ENCODE measurements at regions not wholly inside any gene's neighbourhood (a gene's known extent, or its start where the extent isn't known, plus 50 kb on each side); places are given as distances from the start of the nearest gene placed in this dataset.
"Not testable (repeated sequence)": the region's sequence is repeated elsewhere in the genome, so short reads cannot be mapped to it uniquely, and the experiment has no call there.

- H3K4me1 Mint-ChIP-seq, result peaks cover 10% of the 10 kb centered on the region
- no peak overlapping the region for H3K4me3 Mint-ChIP-seq
- H3K27me3 Mint-ChIP-seq (ENCODE audit: low read depth), result peaks cover 20% of the 10 kb centered on the region
- peaks cover 3% of the 10 kb centered on the region for H3K9me3 Mint-ChIP-seq
- no peak for DNase-seq (ENCODE audit: low spot score in 2 of 2, unreplicated experiment in 2 of 2)
- H3K36me3 Mint-ChIP-seq, result no peaks in the 10 kb centered on the region
- H3K27ac Mint-ChIP-seq, result no peak overlapping the region
- no peak for TF ChIP-seq CTCF (IDR thresholded peaks at IDR 0.05; ENCODE audit: unreplicated experiment)
Measured at GRCh38 chr2:176935543-176936102, 277.0 kb upstream of the HNRNPA3 start.

GRCh38 chr2:176936410-176936809, 276.2 kb upstream of the HNRNPA3 start:
- peaks cover 10% of the 10 kb centered on the region for H3K4me1 Mint-ChIP-seq
- no peak for TF ChIP-seq CTCF (IDR thresholded peaks at IDR 0.05; ENCODE audit: unreplicated experiment)
- H3K27ac Mint-ChIP-seq, result no peak overlapping the region
- H3K36me3 Mint-ChIP-seq, result no peaks in the 10 kb centered on the region
- no peak for DNase-seq (ENCODE audit: low spot score in 2 of 2, unreplicated experiment in 2 of 2)
- peaks cover 26% of the 10 kb centered on the region for H3K27me3 Mint-ChIP-seq (ENCODE audit: low read depth)
- peaks cover 3% of the 10 kb centered on the region for H3K9me3 Mint-ChIP-seq
- H3K4me3 Mint-ChIP-seq, result no peak overlapping the region

- Mint-ChIP-seq H3K9me3 (peaks cover 17% of the 10 kb centered on the region), H3K27ac (no peak overlapping the region), H3K4me3 (no peak overlapping the region), H3K27me3 (ENCODE audit: low read depth) (peaks cover 14% of the 10 kb centered on the region), H3K4me1 (no peaks in the 10 kb centered on the region), H3K36me3 (no peaks in the 10 kb centered on the region)
- TF ChIP-seq CTCF (IDR thresholded peaks at IDR 0.05; ENCODE audit: unreplicated experiment), result no peak
- DNase-seq (ENCODE audit: low spot score in 2 of 2, unreplicated experiment in 2 of 2), result no peak
Measured at GRCh38 chr2:176944998-176945397, 267.6 kb upstream of the HNRNPA3 start.

- DNase-seq (ENCODE audit: low spot score in 2 of 2, unreplicated experiment in 2 of 2), result no peak
- Mint-ChIP-seq H3K36me3 (no peaks in the 10 kb centered on the region), H3K9me3 (peaks cover 23% of the 10 kb centered on the region), H3K27ac (no peak overlapping the region), H3K4me1 (no peaks in the 10 kb centered on the region), H3K27me3 (ENCODE audit: low read depth) (peaks cover 4% of the 10 kb centered on the region), H3K4me3 (no peak overlapping the region)
- no peak for TF ChIP-seq CTCF (IDR thresholded peaks at IDR 0.05; ENCODE audit: unreplicated experiment)
Measured at GRCh38 chr2:176947754-176948153, 264.8 kb upstream of the HNRNPA3 start.

GRCh38 chr2:176951218-176951617, 261.4 kb upstream of the HNRNPA3 start:
- Mint-ChIP-seq H3K9me3 (peaks cover 20% of the 10 kb centered on the region), H3K27me3 (ENCODE audit: low read depth) (peaks cover 18% of the 10 kb centered on the region)
- not testable (repeated sequence) for H3K36me3 Mint-ChIP-seq; H3K4me3 Mint-ChIP-seq; H3K4me1 Mint-ChIP-seq; H3K27ac Mint-ChIP-seq; DNase-seq (ENCODE audit: low spot score in 2 of 2, unreplicated experiment in 2 of 2)

GRCh38 chr2:176956791-176957190, 255.8 kb upstream of the HNRNPA3 start:
- H3K4me3 Mint-ChIP-seq, result no peak overlapping the region
- no peak for DNase-seq (ENCODE audit: low spot score in 2 of 2, unreplicated experiment in 2 of 2)

More at GRCh38 chr2:176956791-176957190, 255.8 kb upstream of the HNRNPA3 start:
- Mint-ChIP-seq H3K27ac (no peak overlapping the region), H3K27me3 (ENCODE audit: low read depth) (peaks cover 32% of the 10 kb centered on the region), H3K9me3 (no peaks in the 10 kb centered on the region), H3K4me1 (peaks cover 28% of the 10 kb centered on the region), H3K36me3 (no peaks in the 10 kb centered on the region)
- TF ChIP-seq CTCF (IDR thresholded peaks at IDR 0.05; ENCODE audit: unreplicated experiment), result no peak
